ENCODE measurements at regions not wholly inside any gene's neighbourhood (a gene's known extent, or its start where the extent isn't known, plus 50 kb on each side); places are given as distances from the start of the nearest gene placed in this dataset.
"Not testable (repeated sequence)": the region's sequence is repeated elsewhere in the genome, so short reads cannot be mapped to it uniquely, and the experiment has no call there.

DNA sequence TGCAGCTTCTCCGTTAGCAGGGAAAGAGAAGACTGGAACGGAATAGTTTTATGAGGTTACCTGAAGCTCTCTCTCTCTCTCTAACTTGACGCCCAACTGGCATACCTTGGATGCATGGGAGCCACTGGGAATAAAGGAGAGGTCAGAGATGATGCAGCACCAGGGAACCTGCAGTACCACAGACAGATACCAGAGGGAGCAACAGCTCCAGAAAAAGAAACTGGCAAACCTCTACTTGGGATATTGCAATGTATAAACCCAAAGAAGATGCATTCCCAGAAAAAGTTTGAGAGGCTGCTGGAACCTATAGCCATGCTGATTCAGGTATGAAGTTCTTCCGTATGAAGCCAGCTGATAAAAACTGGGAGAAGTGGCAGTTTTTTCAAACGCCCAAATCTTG is 2976.1 kb upstream of the TEKT4 start:
- intact Hi-C loops (cut with DNase I); H3K36me3 ChIP-seq; H3K9ac ChIP-seq (ENCODE audit: low read depth in 2 of 2, low read length in 2 of 2); H3K4me3 ChIP-seq; H3K9me3 ChIP-seq; H3K27me3 ChIP-seq; H3K27ac ChIP-seq; DNase-seq; H3K4me1 ChIP-seq: not testable (repeated sequence)

DNA sequence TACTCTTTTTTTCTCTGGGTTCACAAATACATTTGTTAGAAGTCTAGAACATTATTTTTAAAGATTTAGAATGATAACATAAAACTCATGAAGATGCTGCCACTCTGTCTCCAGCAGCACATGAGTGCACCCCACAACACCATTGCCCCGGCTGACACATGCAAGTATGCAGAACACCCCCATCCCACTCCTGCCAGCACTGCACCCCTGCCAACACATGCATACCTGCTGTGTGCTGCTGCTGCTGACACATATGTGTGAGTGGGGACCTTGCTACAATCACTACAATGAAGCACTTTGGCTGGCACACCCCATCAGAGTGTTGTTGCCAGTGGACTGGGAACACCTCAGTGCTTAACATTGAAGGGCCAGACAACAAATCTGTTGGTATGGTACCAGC is 2953.6 kb upstream of the TEKT4 start:
- H3K4me3 ChIP-seq; H3K36me3 ChIP-seq; intact Hi-C loops (cut with DNase I); H3K9me3 ChIP-seq; H3K4me1 ChIP-seq; DNase-seq; H3K27me3 ChIP-seq; H3K27ac ChIP-seq; H3K9ac ChIP-seq (ENCODE audit: low read depth in 2 of 2, low read length in 2 of 2): not testable (repeated sequence)

Data from colonic mucosa (tissue), 4 donors.